Stimulated activated CD8-positive, alpha-beta memory T cell treated with anti-CD3 and anti-CD28 coated beads, Interleukin-7, amount 100 ng/mL, for 4 hours (primary cell): ENCODE measurements at regions not wholly inside any gene's neighbourhood (a gene's known extent, or its start where the extent isn't known, plus 50 kb on each side); places are given as distances from the start of the nearest gene placed in this dataset.

Experiments
- DNase-seq, 2 donors: peaks; one replicate each; pipeline ENCODE4 v3.0.0-alpha.2; 2020; ENCODE audit warnings: low read depth in 2 of 2

DNA sequence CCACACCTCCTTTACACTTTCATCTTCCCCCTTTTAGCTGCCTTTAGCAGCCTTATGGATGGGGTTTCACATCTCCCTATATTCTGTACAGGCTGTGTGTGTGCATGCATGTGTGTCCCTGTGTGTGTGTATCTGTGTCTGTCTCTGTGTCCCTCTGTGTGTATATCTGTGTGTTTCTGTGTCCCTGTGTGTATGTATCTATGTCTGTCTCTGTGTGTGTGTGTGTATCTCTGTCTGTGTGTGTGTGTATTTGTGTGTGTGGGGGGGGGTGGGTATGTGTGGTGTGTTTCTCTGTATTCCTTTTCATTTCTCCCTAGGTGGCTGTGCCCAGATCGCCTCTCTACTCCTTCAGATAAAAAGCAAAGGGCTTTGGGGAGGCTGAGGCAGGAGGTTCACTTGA lies 52.2 kb upstream of the CD83 start:
- no peak for DNase-seq

GRCh38 chr6:14066782-14067406 lies 50.7 kb upstream of the CD83 start:
- DNase-seq, result no peak

- no peak for DNase-seq
These were observed 49.9 kb upstream of the CD83 start for GRCh38 chr6:14067656-14068055.
